Myocyte (in vitro differentiated cells): ENCODE measurements at regions not wholly inside any gene's neighbourhood (a gene's known extent, or its start where the extent isn't known, plus 50 kb on each side); places are given as distances from the start of the nearest gene placed in this dataset.

ENCODE experiments used
- DNase-seq: peaks from one replicate; pipeline ENCODE4 v3.0.0-alpha.2; 2012; ENCODE audit warnings: low read depth

DNA sequence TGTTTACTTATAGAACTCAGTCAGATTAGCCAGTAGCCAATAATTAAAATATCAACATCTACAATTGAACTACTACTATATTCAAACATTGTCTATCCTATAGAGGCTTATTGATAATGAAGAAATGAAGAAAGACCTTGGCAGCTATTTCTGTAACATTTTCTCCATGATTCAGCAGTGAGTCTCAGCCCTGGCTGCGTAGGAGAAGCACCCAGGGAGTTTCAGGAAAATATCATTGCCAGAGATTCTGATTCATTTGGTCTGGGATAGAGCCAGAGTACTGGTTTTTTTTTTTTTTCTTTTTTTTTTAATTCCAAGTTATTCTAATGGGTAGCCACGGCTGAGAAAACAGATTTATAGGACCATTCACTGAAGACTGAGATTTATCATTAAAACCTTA lies 404.8 kb downstream of the TXNL1 start:
- DNase-seq: peak; percentile 75

GRCh38 chr18:56226025-56226424 lies 412.4 kb downstream of the TXNL1 start:
- DNase-seq: no peak

- DNase-seq: peak; percentile 25
Measured at GRCh38 chr18:56224669-56225561, 413.5 kb downstream of the TXNL1 start.

DNA sequence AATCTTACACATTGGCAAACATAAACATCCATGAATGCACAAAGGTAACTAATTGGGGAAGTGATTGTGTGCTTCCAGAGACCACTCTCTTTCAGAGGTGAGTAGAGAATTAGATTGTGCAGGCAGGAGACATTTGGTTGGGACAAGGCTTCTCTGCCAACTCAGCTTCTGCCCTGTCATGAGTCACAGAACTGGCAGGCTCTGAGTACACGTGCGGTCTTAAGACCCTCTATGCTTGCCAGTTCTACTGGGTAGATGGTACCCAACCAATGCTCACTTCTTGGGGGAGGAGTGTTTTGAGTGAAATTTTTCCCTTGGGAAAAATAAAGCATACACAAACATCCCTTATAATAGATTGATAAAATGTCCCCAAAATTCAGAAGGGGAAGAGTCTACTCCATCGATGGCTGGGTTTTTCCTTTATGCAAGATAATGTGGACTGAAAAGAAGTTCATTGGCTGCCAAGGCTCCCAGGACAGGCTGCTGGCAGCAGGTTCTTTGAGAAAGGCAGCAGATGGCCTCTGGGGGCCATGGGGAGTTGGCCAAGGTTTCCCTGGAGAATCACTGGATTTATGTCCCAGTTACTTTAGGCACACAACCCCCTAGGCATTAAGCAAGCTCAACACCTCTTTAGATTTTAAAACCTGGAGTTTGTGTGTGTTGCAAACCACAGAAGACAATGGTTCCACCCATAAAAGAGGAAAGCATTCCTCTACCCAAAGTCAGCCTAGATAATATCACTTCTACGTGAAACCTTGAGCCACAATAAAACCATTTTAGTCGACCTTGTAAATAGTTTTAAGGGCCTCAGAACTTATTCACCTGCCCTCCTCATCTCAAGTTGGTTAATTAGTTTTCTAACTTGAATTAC lies 417.0 kb downstream of the TXNL1 start:
- no peak for DNase-seq

DNA sequence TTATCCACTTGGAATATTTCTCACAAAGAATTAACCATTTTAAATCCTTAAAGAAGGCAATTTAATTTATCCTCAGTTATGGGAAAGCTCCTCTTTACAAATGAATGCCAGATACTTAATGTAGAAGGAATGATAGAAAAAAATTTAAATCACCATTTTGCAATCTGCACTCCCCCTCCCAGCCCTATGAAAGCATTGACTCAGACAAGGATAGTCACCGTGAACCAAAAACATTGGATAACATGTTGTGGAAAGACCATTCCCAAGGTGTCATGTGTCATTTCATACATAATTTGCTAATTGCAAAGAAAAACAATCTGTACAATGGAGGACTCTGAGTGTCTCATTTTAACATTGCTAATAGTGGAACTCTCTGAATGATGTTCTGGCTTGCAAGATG lies 421.0 kb downstream of the TXNL1 start:
- no peak for DNase-seq

- no peak for DNase-seq
Measured at GRCh38 chr18:56214706-56215105, 423.7 kb downstream of the TXNL1 start.

- DNase-seq: peak; percentile 40
Measured at GRCh38 chr18:56210520-56210919, 427.9 kb downstream of the TXNL1 start.

- no peak for DNase-seq
Measured at GRCh38 chr18:56207989-56208388, 430.4 kb downstream of the TXNL1 start.

DNA sequence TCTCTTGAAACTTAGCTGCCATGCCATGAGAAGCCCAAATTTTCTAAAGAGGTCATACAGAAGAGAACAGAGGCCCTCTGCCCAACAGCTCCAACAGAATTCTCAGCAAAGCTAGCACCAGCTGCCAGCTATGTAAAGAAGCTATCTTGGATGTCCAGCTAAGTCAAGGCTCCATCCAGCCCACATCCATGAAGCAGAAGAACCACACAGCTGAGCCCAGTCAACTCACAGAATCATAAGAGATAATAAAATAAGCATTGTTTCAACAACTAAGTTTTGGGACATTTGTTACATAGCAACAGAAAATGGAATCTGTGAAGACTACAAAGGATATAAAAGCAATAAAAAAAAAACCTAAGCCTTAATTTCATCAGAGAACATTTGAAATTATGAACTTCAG lies 434.3 kb downstream of the TXNL1 start:
- no peak for DNase-seq

- DNase-seq: peak; percentile 11
Measured at GRCh38 chr18:56202678-56203077, 435.7 kb downstream of the TXNL1 start.

GRCh38 chr18:56200381-56200911 lies 437.9 kb downstream of the TXNL1 start:
- DNase-seq: peak; percentile 48

- peak; percentile 4 for DNase-seq
Measured at GRCh38 chr18:56199580-56200330, 438.6 kb downstream of the TXNL1 start.

DNA sequence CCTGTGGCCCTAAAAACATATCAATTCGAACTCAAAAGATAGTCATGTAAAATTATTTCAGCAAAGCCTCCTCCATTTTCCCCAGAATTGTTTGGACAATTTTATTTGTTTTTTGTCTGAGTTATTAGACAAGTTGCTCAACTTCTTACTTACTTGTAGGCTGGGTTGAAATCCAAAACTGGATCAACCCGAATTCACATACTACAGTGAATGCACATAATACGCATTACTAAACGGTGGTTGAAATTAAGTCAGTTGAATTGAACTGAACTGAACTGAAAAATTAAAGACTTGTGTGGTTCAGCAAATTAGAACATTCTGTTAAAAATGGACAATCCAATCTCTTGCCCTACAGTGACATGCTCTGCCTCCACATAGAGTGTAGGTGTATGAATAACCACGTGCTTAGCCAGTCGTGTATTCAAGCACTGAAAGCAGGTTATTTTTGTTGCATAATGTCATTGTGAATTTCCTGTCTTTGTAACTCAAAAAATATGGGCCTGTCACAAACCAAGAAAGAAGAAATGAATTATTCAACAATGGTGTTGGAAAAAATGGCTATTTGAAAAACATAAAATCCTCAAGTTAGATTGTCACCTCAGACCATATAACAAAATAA lies 441.0 kb downstream of the TXNL1 start:
- no peak for DNase-seq

DNA sequence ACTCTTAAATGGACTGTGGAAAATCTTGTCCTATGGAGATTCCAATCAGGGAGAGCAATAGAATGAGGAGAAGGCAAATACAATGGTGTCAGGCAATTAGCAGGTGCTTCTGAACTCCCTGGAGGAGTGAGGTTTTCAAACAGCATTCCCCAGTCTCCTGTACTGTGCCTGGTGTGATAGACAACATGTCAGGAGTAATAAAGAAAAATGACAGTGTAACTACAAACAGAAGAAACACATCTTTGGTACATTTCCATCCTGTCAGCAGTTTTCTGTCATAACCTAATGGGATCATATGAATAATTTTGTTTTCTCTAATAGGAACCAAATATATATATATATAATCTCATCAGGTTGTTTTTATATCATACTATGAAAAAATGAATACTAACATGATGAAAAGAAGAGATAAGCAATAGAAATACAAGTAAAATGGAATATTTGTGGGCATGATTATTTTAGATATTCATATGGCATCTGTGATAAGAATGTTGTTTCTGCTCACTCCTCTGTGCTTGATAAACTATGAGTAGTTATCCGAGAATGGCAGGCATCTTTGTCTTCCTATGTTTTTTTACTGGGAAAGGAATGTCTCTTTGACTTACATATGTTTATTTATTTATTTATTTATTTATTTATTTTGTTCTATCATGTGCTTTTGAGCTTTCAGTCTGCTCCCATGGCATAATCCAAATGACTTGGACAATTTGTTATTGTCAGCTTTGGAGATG lies 441.7 kb downstream of the TXNL1 start:
- peak; percentile 9 for DNase-seq

DNA sequence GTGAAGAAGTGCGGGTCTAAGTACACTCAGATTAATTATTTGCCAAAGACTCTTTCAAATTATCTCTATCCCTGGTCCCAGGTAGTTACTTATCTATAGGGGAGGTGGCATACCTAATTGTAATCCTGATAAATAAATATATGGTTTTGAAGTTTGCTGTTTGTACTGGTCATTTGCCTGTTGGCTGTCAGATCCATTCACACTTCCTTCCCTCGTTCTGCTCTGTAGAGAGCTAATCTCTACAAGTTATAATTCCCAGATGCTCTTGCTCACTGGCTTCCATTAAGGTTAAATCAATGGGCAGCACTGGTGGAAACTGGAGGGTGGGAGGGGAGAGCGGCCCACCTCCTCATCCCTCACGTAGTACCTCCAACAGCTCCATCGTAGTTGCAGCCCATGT lies 447.1 kb downstream of the TXNL1 start:
- DNase-seq: no peak

- no peak for DNase-seq
Measured at GRCh38 chr18:56189615-56190014, 448.8 kb downstream of the TXNL1 start.

DNA sequence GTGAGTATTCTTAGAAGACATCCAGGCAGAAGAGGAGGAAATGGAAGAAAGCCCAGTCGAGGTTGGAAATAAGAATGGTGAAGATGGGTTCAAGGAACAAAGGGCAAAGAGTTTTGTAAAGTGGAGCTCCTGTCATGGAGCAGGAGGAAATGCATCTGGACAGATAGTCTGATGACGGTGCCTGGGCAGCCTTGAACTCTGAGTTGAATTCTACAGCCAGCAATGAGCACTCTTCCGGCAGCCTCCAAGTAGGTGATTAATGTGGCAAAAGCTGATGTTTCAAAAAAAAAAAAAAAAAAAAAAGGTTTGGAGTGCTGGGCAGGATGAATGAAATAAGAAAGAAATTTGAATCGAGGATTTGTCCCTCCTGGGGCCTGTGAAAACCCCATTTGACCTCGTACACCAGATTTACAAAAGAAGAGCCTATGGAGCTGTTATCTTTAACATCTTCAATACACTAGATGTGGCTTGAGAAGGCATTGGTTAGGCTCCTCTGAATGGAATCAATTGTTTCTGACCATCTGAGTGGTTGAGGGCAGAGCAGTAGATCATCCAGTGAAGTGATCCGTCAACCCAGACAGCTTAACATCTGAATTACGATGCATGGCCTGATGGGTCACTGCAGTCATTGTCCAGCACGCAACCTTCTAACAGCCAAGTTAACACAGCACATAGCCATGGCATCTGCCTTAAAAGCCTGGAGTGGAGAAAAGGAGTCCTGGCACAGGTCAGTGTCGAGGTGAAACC lies 449.7 kb downstream of the TXNL1 start:
- no peak for DNase-seq

GRCh38 chr18:56186319-56186718 lies 452.1 kb downstream of the TXNL1 start:
- no peak for DNase-seq

DNA sequence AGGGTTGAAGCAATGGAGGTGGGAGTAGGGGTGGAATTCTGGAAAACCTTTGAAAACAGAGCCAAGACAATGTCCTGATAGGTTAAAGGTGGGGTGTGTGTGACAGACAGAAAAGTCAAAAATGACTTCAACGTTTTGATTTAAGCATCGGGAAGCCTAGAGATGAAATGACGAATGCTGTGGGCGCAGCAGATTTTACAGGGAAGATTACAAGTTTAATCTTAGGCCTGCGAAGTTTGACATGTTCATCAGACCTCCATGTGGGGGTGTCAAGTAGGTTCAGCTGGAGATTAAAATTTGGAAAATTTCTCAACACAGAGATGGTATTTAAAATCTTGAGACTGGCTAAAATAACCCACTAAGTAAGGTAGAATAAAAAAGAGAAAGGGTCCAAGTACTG lies 453.3 kb downstream of the TXNL1 start:
- no peak for DNase-seq
